ENCODE measurements at regions not wholly inside any gene's neighbourhood (a gene's known extent, or its start where the extent isn't known, plus 50 kb on each side); places are given as distances from the start of the nearest gene placed in this dataset.
"Not testable (repeated sequence)": the region's sequence is repeated elsewhere in the genome, so short reads cannot be mapped to it uniquely, and the experiment has no call there.

- no peak for DNase-seq (ENCODE audit: low read depth)
Observed at GRCh38 chr2:14072338-14072737, 560.2 kb upstream of the LRATD1 start.

GRCh38 chr2:14074691-14075090, 557.8 kb upstream of the LRATD1 start:
- DNase-seq (ENCODE audit: low read depth) = no peak

GRCh38 chr2:14079576-14079975, 552.9 kb upstream of the LRATD1 start:
- DNase-seq (ENCODE audit: low read depth) = no peak

GRCh38 chr2:14081521-14081920, 551.0 kb upstream of the LRATD1 start:
- no peak for DNase-seq (ENCODE audit: low read depth)

GRCh38 chr2:14082640-14083039, 549.9 kb upstream of the LRATD1 start:
- no peak for DNase-seq (ENCODE audit: low read depth)

GRCh38 chr2:14094592-14094991, 537.9 kb upstream of the LRATD1 start:
- no peak for DNase-seq (ENCODE audit: low read depth)

GRCh38 chr2:14099101-14099500, 533.4 kb upstream of the LRATD1 start:
- DNase-seq (ENCODE audit: low read depth) = not testable (repeated sequence)

GRCh38 chr2:14114275-14114674, 518.2 kb upstream of the LRATD1 start:
- no peak for DNase-seq (ENCODE audit: low read depth)

- no peak for DNase-seq (ENCODE audit: low read depth)
Observed at GRCh38 chr2:14120376-14120775, 512.1 kb upstream of the LRATD1 start.

GRCh38 chr2:14123436-14124103, 508.9 kb upstream of the LRATD1 start:
- DNase-seq (ENCODE audit: low read depth) = no peak

GRCh38 chr2:14125624-14126293, 506.8 kb upstream of the LRATD1 start:
- no peak for DNase-seq (ENCODE audit: low read depth)

GRCh38 chr2:14126846-14127245, 505.7 kb upstream of the LRATD1 start:
- DNase-seq (ENCODE audit: low read depth) = no peak

- no peak for DNase-seq (ENCODE audit: low read depth)
Observed at GRCh38 chr2:14127765-14128164, 504.8 kb upstream of the LRATD1 start.

GRCh38 chr2:14132386-14132785, 500.1 kb upstream of the LRATD1 start:
- no peak for DNase-seq (ENCODE audit: low read depth)

GRCh38 chr2:14134771-14135170, 497.7 kb upstream of the LRATD1 start:
- no peak for DNase-seq (ENCODE audit: low read depth)

GRCh38 chr2:14136030-14136429, 496.5 kb upstream of the LRATD1 start:
- no peak for DNase-seq (ENCODE audit: low read depth)

GRCh38 chr2:14137643-14138042, 494.9 kb upstream of the LRATD1 start:
- DNase-seq (ENCODE audit: low read depth) = no peak

- no peak for DNase-seq (ENCODE audit: low read depth)
Observed at GRCh38 chr2:14140009-14140550, 492.4 kb upstream of the LRATD1 start.

- DNase-seq (ENCODE audit: low read depth) = no peak
Observed at GRCh38 chr2:14143435-14143834, 489.1 kb upstream of the LRATD1 start.

GRCh38 chr2:14148216-14148615, 484.3 kb upstream of the LRATD1 start:
- no peak for DNase-seq (ENCODE audit: low read depth)

GRCh38 chr2:14157816-14158215, 474.7 kb upstream of the LRATD1 start:
- no peak for DNase-seq (ENCODE audit: low read depth)

GRCh38 chr2:14180333-14180732, 452.2 kb upstream of the LRATD1 start:
- DNase-seq (ENCODE audit: low read depth) = no peak

- no peak for DNase-seq (ENCODE audit: low read depth)
Observed at GRCh38 chr2:14182227-14182946, 450.1 kb upstream of the LRATD1 start.
